Astrocyte (in vitro differentiated cells and primary cell): ENCODE measurements at regions not wholly inside any gene's neighbourhood (a gene's known extent, or its start where the extent isn't known, plus 50 kb on each side); places are given as distances from the start of the nearest gene placed in this dataset.

Source experiments
- DNase-seq: peaks from one replicate; pipeline ENCODE4 v3.0.0-alpha.2; 2010; ENCODE audit warnings: low read depth
- FAIRE-seq: peaks from 2 replicates; lab custom pipeline; 2011; peaks lifted over from hg19 to GRCh38; lab: Jason Lieb, UNC
- H2AFZ ChIP-seq: 2 replicates; pipeline ENCODE4 v1.6.0; 2012; ENCODE audit warnings: low read depth, low read length, inconsistent platforms
- H3K27ac ChIP-seq: 2 replicates; pipeline ENCODE4 v1.5.1; 2011; ENCODE audit warnings: low read depth, low read length, inconsistent platforms
- H3K27me3 ChIP-seq: 2 replicates; pipeline ENCODE4 v1.6.0; 2011; ENCODE audit warnings: low read length, inconsistent platforms; ENCODE audit not compliant: insufficient read depth
- H3K36me3 ChIP-seq: 2 replicates; pipeline ENCODE4 v1.5.1; 2011; ENCODE audit warnings: low read length, inconsistent platforms; ENCODE audit not compliant: insufficient read depth
- H3K4me1 ChIP-seq: 2 replicates; pipeline ENCODE4 v1.5.1; 2011; ENCODE audit warnings: low read length, inconsistent platforms; ENCODE audit not compliant: insufficient read depth
- H3K4me2 ChIP-seq: 2 replicates; pipeline ENCODE4 v1.6.0; 2012; ENCODE audit warnings: low read length, inconsistent platforms
- H3K4me3 ChIP-seq: 2 replicates; pipeline ENCODE4 v1.5.1; 2011; ENCODE audit warnings: low read depth, mild to moderate bottlenecking, low read length, inconsistent platforms; ENCODE audit not compliant: insufficient read depth
- H3K79me2 ChIP-seq: 2 replicates; pipeline ENCODE4 v1.6.0; 2012; ENCODE audit warnings: mild to moderate bottlenecking, low read length, inconsistent platforms; ENCODE audit not compliant: insufficient read depth
- H3K9ac ChIP-seq: 2 replicates; pipeline ENCODE4 v1.6.0; 2012; ENCODE audit warnings: mild to moderate bottlenecking, low read length, inconsistent platforms
- H3K9me3 ChIP-seq: 2 replicates; pipeline ENCODE4 v1.5.1; 2012; ENCODE audit warnings: low read depth, mild to moderate bottlenecking, low read length, inconsistent platforms; ENCODE audit not compliant: insufficient read depth
- H4K20me1 ChIP-seq: 2 replicates; pipeline ENCODE4 v1.6.0; 2012; ENCODE audit warnings: low read length, inconsistent platforms; ENCODE audit not compliant: insufficient read depth
- H3K27ac Mint-ChIP-seq: one replicate; pipeline ENCODE4 v1.8.0; 2021; ENCODE audit warnings: mild to moderate bottlenecking, mixed read lengths; ENCODE audit not compliant: unreplicated experiment
- H3K27me3 Mint-ChIP-seq: one replicate; pipeline ENCODE4 v1.8.0; 2021; ENCODE audit warnings: low read depth, mixed read lengths; ENCODE audit not compliant: unreplicated experiment
- H3K36me3 Mint-ChIP-seq: one replicate; pipeline ENCODE4 v1.8.0; 2021; ENCODE audit warnings: low read depth, mixed read lengths; ENCODE audit not compliant: unreplicated experiment
- H3K4me1 Mint-ChIP-seq: one replicate; pipeline ENCODE4 v1.8.0; 2021; ENCODE audit warnings: low read depth, mixed read lengths; ENCODE audit not compliant: unreplicated experiment
- H3K4me3 Mint-ChIP-seq: one replicate; pipeline ENCODE4 v1.8.0; 2021; ENCODE audit warnings: mild to moderate bottlenecking, moderate library complexity, mixed read lengths; ENCODE audit not compliant: unreplicated experiment
- H3K9me3 Mint-ChIP-seq: one replicate; pipeline ENCODE4 v1.8.0; 2021; ENCODE audit warnings: mild to moderate bottlenecking, mixed read lengths; ENCODE audit not compliant: unreplicated experiment
- CTCF ChIP-seq: IDR thresholded peaks from 2 replicates; pipeline ENCODE4 v1.5.1; 2011; ENCODE audit warnings: low read depth, mild to moderate bottlenecking, inconsistent platforms, low read length, moderate library complexity; ENCODE audit not compliant: insufficient read depth
- EZH2 ChIP-seq: IDR thresholded peaks from 2 replicates; pipeline ENCODE4 v1.6.1; 2012; ENCODE audit warnings: mild to moderate bottlenecking, low read length, inconsistent platforms; ENCODE audit not compliant: insufficient read depth

DNA sequence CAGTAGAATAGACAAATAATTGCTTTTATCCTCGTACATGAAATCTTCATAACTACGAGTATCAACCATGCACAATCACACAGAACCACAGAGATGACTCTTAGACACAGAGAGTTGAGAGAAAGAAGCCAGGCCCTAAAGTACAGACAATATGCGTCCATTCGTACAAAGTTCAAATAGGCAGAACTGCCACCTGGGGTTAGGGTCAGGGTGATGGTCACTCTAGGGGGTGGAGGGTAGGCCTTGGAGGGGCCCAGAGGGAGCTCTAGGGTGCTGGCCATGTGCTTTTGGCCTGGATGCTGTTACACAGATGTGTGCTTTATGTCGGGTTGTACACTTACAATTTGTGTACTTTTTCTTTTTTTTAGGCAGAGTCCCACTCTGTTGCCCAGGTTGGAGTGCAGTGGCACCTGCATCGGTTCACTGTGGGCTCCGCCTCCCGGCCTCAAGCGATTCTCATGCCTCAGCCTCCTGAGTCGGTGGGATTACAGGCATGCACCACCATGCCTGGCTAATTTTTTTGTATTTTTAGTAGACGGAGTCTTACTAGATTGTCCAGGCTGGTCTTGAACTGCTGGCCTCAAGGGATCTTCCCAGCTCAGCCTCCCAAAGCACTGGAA lies 65.9 kb upstream of the KLF13 start:
- FAIRE-seq (no peak), DNase-seq (no peak)
- Histone ChIP-seq H3K36me3 (no peaks in the 10 kb centered on the region), H3K4me2 (no peak overlapping the region), H3K27ac (no peak overlapping the region), H3K79me2 (no peaks in the 10 kb centered on the region), H3K27me3 (no peaks in the 10 kb centered on the region), H3K4me1 (peaks cover 3% of the 10 kb centered on the region), H3K4me3 (no peak overlapping the region), H2AFZ (no peak overlapping the region), H3K9ac (no peak overlapping the region), H3K9me3 (no peaks in the 10 kb centered on the region), H4K20me1 (no peaks in the 10 kb centered on the region)
- no peak overlapping the region for H3K27ac Mint-ChIP-seq
- H3K4me1 Mint-ChIP-seq, result peaks cover 3% of the 10 kb centered on the region
- no peaks in the 10 kb centered on the region for H3K9me3 Mint-ChIP-seq
- no peaks in the 10 kb centered on the region for H3K36me3 Mint-ChIP-seq
- no peak for TF ChIP-seq CTCF
- TF ChIP-seq EZH2, result no peak
- H3K4me3 Mint-ChIP-seq, result no peak overlapping the region
- H3K27me3 Mint-ChIP-seq, result peaks cover 29% of the 10 kb centered on the region

GRCh38 chr15:31261266-31262142 lies 65.1 kb upstream of the KLF13 start:
- no peaks in the 10 kb centered on the region for H3K36me3 ChIP-seq
- H3K4me1 ChIP-seq, result peaks cover 3% of the 10 kb centered on the region
- H4K20me1 ChIP-seq, result no peaks in the 10 kb centered on the region
- H3K9ac ChIP-seq, result no peak overlapping the region
- no peaks in the 10 kb centered on the region for H3K36me3 Mint-ChIP-seq
- H3K27ac ChIP-seq, result no peak overlapping the region
- peaks cover 31% of the 10 kb centered on the region for H3K27me3 Mint-ChIP-seq
- FAIRE-seq (no peak), DNase-seq (no peak)
- no peaks in the 10 kb centered on the region for H3K27me3 ChIP-seq
- no peaks in the 10 kb centered on the region for H3K9me3 Mint-ChIP-seq
- no peak overlapping the region for H3K4me3 Mint-ChIP-seq
- no peak overlapping the region for H3K4me2 ChIP-seq
- no peak overlapping the region for H3K4me3 ChIP-seq
- no peak overlapping the region for H2AFZ ChIP-seq
- TF ChIP-seq EZH2, result no peak
- no peak for TF ChIP-seq CTCF
- H3K79me2 ChIP-seq, result no peaks in the 10 kb centered on the region
- peaks cover 3% of the 10 kb centered on the region for H3K4me1 Mint-ChIP-seq
- H3K9me3 ChIP-seq, result no peaks in the 10 kb centered on the region
- H3K27ac Mint-ChIP-seq, result no peak overlapping the region

DNA sequence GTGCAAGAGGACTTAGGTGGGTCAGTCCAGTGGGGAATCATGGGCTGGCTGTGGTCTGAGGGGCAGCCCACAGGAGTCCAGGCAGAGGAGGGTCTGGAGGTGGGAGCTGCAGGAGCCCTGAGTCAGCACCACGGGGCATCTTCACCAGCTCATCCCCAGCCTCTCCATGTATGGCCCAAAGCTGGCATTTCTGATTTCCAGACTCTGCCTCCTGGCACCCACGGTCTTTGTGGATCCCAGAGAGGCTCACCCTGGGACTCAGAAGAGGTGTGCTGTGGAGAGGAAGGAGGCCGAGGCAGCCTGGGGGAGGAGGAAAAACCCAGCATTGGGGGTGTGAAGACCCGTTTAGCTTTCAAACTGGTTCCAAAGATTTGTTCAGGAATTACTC lies 64.5 kb upstream of the KLF13 start:
- no peaks in the 10 kb centered on the region for H4K20me1 ChIP-seq
- no peaks in the 10 kb centered on the region for H3K79me2 ChIP-seq
- H3K27ac ChIP-seq, result no peak overlapping the region
- H3K9me3 Mint-ChIP-seq, result no peaks in the 10 kb centered on the region
- no peaks in the 10 kb centered on the region for H3K9me3 ChIP-seq
- no peak for TF ChIP-seq EZH2
- TF ChIP-seq CTCF, result no peak
- no peak for DNase-seq
- no peaks in the 10 kb centered on the region for H3K27me3 ChIP-seq
- H3K9ac ChIP-seq, result no peak overlapping the region
- H3K4me2 ChIP-seq, result no peak overlapping the region
- H3K4me3 Mint-ChIP-seq, result no peak overlapping the region
- no peaks in the 10 kb centered on the region for H3K36me3 Mint-ChIP-seq
- H2AFZ ChIP-seq, result no peak overlapping the region
- peaks cover 3% of the 10 kb centered on the region for H3K4me1 Mint-ChIP-seq
- H3K27ac Mint-ChIP-seq, result no peak overlapping the region
- H3K27me3 Mint-ChIP-seq, result peaks cover 31% of the 10 kb centered on the region
- H3K4me1 ChIP-seq, result peaks cover 3% of the 10 kb centered on the region
- H3K36me3 ChIP-seq, result no peaks in the 10 kb centered on the region
- H3K4me3 ChIP-seq, result no peak overlapping the region
- no peak for FAIRE-seq
